HFFc6 (cell line): ENCODE measurements at regions not wholly inside any gene's neighbourhood (a gene's known extent, or its start where the extent isn't known, plus 50 kb on each side); places are given as distances from the start of the nearest gene placed in this dataset.

Source experiments
- DNase-seq: peaks from one replicate; pipeline ENCODE4 v3.0.0-alpha.2; 2018
- H3K27ac Mint-ChIP-seq: 2 replicates; pipeline ENCODE4 v1.8.0; 2020; ENCODE audit warnings: mild to moderate bottlenecking, mixed read lengths
- H3K27me3 Mint-ChIP-seq: 2 replicates; pipeline ENCODE4 v1.8.0; 2021; ENCODE audit warnings: mild to moderate bottlenecking, moderate library complexity, mixed read lengths; ENCODE audit not compliant: insufficient read depth
- H3K36me3 Mint-ChIP-seq: 2 replicates; pipeline ENCODE4 v1.8.0; 2021; ENCODE audit warnings: low read depth, mixed read lengths
- H3K4me1 Mint-ChIP-seq: 2 replicates; pipeline ENCODE4 v1.8.0; 2020; ENCODE audit warnings: low read depth, mixed read lengths
- H3K4me3 Mint-ChIP-seq: 2 replicates; pipeline ENCODE4 v1.8.0; 2020; ENCODE audit warnings: mild to moderate bottlenecking, moderate library complexity, mixed read lengths
- H3K9me3 Mint-ChIP-seq: 2 replicates; pipeline ENCODE4 v1.8.0; 2020; ENCODE audit warnings: mild to moderate bottlenecking, mixed read lengths
- TF ChIP-seq, protein P1 (sequence below): fragments of 200-600 bp; sonication (generic); IDR thresholded peaks from 2 replicates; pipeline ENCODE4 v1.5.0; 2021; ENCODE audit warnings: antibody characterized with exemption, mild to moderate bottlenecking

DNA sequence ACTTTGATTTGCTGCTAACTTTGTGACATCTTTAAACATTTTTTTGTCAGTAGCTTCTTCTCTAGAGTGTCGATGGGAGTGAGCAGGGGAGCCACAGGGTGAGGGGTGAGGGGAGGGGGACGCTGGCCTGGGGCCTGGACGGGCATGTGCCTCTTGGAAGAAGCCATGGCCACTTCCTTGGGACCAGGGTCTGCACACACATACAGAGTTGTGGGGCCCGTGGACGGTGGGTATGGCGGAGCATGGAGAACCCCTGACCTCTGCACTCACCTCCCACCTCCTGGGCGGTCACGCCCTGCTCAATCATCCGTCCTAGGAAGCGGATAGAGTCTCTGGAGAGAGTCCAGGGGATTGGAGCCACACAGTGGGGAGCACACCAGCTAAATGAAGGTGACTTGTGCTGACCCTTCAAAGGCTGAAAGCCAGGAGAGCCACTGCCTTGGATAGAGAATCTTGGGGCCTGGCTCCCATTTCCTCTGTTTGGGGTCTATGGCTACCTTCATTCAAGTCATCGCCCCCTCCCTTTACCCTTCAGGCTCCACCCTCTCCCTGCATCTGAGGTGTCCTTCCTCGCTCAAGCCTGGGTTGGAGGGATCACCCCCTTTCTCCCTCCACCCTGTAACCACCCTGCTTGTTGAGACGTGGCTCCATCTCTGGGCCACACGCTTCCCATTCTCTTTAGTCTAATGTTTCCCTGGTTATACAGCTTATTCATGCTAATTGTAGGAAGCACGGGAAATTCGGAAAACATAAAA, 63.9 kb upstream of the HAAO start:
- Mint-ChIP-seq H3K4me1 (peaks cover 39% of the 10 kb centered on the region), H3K27me3 (no peaks in the 10 kb centered on the region), H3K9me3 (no peaks in the 10 kb centered on the region), H3K27ac (no peak overlapping the region), H3K4me3 (no peak overlapping the region), H3K36me3 (no peaks in the 10 kb centered on the region)
- no peak for DNase-seq
- TF ChIP-seq, protein P1, sequence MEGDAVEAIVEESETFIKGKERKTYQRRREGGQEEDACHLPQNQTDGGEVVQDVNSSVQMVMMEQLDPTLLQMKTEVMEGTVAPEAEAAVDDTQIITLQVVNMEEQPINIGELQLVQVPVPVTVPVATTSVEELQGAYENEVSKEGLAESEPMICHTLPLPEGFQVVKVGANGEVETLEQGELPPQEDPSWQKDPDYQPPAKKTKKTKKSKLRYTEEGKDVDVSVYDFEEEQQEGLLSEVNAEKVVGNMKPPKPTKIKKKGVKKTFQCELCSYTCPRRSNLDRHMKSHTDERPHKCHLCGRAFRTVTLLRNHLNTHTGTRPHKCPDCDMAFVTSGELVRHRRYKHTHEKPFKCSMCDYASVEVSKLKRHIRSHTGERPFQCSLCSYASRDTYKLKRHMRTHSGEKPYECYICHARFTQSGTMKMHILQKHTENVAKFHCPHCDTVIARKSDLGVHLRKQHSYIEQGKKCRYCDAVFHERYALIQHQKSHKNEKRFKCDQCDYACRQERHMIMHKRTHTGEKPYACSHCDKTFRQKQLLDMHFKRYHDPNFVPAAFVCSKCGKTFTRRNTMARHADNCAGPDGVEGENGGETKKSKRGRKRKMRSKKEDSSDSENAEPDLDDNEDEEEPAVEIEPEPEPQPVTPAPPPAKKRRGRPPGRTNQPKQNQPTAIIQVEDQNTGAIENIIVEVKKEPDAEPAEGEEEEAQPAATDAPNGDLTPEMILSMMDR, result no peak

GRCh38 chr2:42855221-42855970, 63.0 kb upstream of the HAAO start:
- TF ChIP-seq, protein P1, result no peak
- Mint-ChIP-seq H3K27me3 (no peaks in the 10 kb centered on the region), H3K36me3 (no peaks in the 10 kb centered on the region), H3K4me1 (peaks cover 33% of the 10 kb centered on the region), H3K27ac (peak overlapping the region; percentile 91; the same call in 1 of the 2 replicates), H3K9me3 (no peaks in the 10 kb centered on the region), H3K4me3 (no peak overlapping the region)
- no peak for DNase-seq

- no peak overlapping the region for H3K4me3 Mint-ChIP-seq
- TF ChIP-seq, protein P1, result no peak
- H3K9me3 Mint-ChIP-seq, result no peaks in the 10 kb centered on the region
- peak; percentile 31 for DNase-seq
- H3K27me3 Mint-ChIP-seq, result no peaks in the 10 kb centered on the region; the same call in 1 of the 2 replicates
- H3K36me3 Mint-ChIP-seq, result no peaks in the 10 kb centered on the region
- H3K27ac Mint-ChIP-seq, result peak overlapping the region; percentile 91
- H3K4me1 Mint-ChIP-seq, result peaks cover 24% of the 10 kb centered on the region
These were observed 61.9 kb upstream of the HAAO start for GRCh38 chr2:42854207-42854818.

DNA sequence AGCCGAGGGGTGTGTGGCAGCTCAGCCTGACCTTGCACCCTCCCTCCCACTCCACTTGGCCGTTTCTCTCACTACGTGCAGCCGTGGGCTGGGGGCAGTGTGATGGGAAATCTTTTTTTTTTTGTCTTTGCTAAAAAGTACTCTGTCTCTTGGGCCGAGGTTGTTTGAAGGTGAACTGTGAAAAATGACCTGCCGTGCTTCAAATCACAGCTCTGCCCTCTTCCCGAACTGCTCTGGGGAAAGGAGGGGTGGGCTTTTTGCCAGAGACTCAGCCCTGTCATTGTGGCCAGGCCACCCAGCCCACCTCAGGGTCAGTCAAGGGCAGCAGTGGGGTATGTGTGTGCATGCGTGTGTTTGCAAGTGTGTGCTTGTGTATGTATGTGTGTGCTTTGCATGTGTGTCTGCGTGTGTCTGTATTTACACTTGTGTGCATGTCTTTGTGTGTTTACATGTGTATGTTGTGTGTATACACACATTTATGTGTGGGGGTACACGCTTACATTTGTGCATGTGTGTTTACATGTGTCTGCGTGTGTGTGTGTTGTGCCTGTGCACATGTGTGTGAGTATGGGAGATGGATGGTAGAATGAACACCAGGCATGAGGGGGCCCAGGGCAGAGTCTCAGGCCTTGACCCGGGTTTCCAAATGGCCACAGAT, 61.3 kb upstream of the HAAO start:
- no peak for DNase-seq

GRCh38 chr2:42852798-42853197, 60.4 kb upstream of the HAAO start:
- Mint-ChIP-seq H3K4me3 (no peak overlapping the region), H3K36me3 (no peaks in the 10 kb centered on the region), H3K4me1 (peaks cover 19% of the 10 kb centered on the region), H3K27ac (no peak overlapping the region), H3K9me3 (no peaks in the 10 kb centered on the region), H3K27me3 (peaks cover under 1% of the 10 kb centered on the region; the same call in 1 of the 2 replicates)
- DNase-seq, result no peak
- TF ChIP-seq, protein P1, result no peak

More for the DNA sequence above, 61.3 kb upstream of the HAAO start:
- H3K36me3 Mint-ChIP-seq, result no peaks in the 10 kb centered on the region
- H3K9me3 Mint-ChIP-seq, result no peaks in the 10 kb centered on the region
- no peaks in the 10 kb centered on the region; the same call in 1 of the 2 replicates for H3K27me3 Mint-ChIP-seq
- H3K4me1 Mint-ChIP-seq, result peaks cover 20% of the 10 kb centered on the region
- H3K27ac Mint-ChIP-seq, result peak overlapping the region; percentile 91
- no peak overlapping the region for H3K4me3 Mint-ChIP-seq
- TF ChIP-seq, protein P1, result no peak
